Limb (tissue), 2 donors: ENCODE measurements at regions not wholly inside any gene's neighbourhood (a gene's known extent, or its start where the extent isn't known, plus 50 kb on each side); places are given as distances from the start of the nearest gene placed in this dataset.
A peak's percentile ranks its signal among the peaks of the same experiment; 100 is the strongest.

Experiments used
- DNase-seq, 2 donors: peaks; one replicate each; pipeline ENCODE4 v3.0.0-alpha.2; 2016; ENCODE audit errors: extremely low spot score in 2 of 2

- DNase-seq = no peak
Observed at GRCh38 chr3:178465260-178466180, 70.7 kb upstream of the KCNMB2 start.

GRCh38 chr3:178472941-178473340 lies 63.3 kb upstream of the KCNMB2 start:
- DNase-seq = no peak

- DNase-seq = no peak
Observed at GRCh38 chr3:178474526-178474925, 61.7 kb upstream of the KCNMB2 start.

GRCh38 chr3:178475062-178475461 lies 61.2 kb upstream of the KCNMB2 start:
- no peak for DNase-seq

GRCh38 chr3:178476886-178477285 lies 59.4 kb upstream of the KCNMB2 start:
- no peak for DNase-seq

- DNase-seq = no peak
Observed at GRCh38 chr3:178479446-178479845, 56.8 kb upstream of the KCNMB2 start.

GRCh38 chr3:178479860-178480259 lies 56.4 kb upstream of the KCNMB2 start:
- no peak for DNase-seq

- DNase-seq = no peak
Observed at GRCh38 chr3:178480274-178480673, 56.0 kb upstream of the KCNMB2 start.

- no peak for DNase-seq
Observed at GRCh38 chr3:178480795-178481194, 55.4 kb upstream of the KCNMB2 start.

- DNase-seq = no peak
Observed at GRCh38 chr3:178482981-178483380, 53.3 kb upstream of the KCNMB2 start.

GRCh38 chr3:178483704-178484103 lies 52.5 kb upstream of the KCNMB2 start:
- no peak for DNase-seq

- DNase-seq = peak in 1 of 2 donors; percentile 14
Observed at GRCh38 chr3:178485756-178486155, 50.5 kb upstream of the KCNMB2 start.
